ENCODE measurements at regions not wholly inside any gene's neighbourhood (a gene's known extent, or its start where the extent isn't known, plus 50 kb on each side); places are given as distances from the start of the nearest gene placed in this dataset.

DNA sequence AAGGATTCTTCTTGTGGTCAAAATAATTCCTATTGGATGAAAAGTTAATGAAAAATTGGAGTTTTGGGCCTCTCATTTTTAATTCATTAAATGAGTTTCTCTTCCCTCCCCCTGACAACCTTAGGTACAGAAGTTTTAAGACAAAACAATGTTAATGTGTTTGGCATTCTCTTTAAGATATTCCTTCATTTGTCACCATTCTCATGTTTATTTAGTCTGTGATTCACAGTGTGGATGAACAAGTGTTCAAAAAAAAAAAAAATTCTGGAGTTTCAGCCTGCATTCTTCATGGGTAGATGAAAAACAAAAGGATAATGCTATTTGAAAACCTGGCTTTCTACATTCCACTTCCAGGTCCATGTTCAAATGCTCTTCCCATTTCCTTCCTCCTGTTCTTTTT is 172.6 kb upstream of the LUZP2 start:
- Histone ChIP-seq H3K9ac (ENCODE audit: low read length) (no peak overlapping the region), H3K79me2 (ENCODE audit: insufficient read depth, low read length) (no peaks in the 10 kb centered on the region), H3K27ac (ENCODE audit: low read depth, low read length) (peak overlapping the region; percentile 4), H3K4me2 (ENCODE audit: low read length) (peak overlapping the region; percentile 7), H3K36me3 (ENCODE audit: insufficient read depth, low read length) (no peaks in the 10 kb centered on the region), H3K27me3 (ENCODE audit: insufficient read depth, low read length) (no peaks in the 10 kb centered on the region), H4K20me1 (ENCODE audit: insufficient read depth, low read length) (no peaks in the 10 kb centered on the region), H3K9me3 (ENCODE audit: insufficient read depth, low read depth, low read length) (no peaks in the 10 kb centered on the region), H3K4me1 (ENCODE audit: insufficient read depth, low read length) (peaks cover 7% of the 10 kb centered on the region), H3K4me3 (ENCODE audit: insufficient read depth, low read depth, low read length) (no peak overlapping the region), H2AFZ (ENCODE audit: low read depth, low read length) (no peak overlapping the region)
- Mint-ChIP-seq H3K36me3 (ENCODE audit: low read depth, unreplicated experiment) (no peaks in the 10 kb centered on the region), H3K4me1 (ENCODE audit: low read depth, unreplicated experiment) (peaks cover 6% of the 10 kb centered on the region), H3K9me3 (ENCODE audit: unreplicated experiment) (peaks cover 4% of the 10 kb centered on the region), H3K27ac (ENCODE audit: unreplicated experiment) (no peak overlapping the region), H3K27me3 (ENCODE audit: low read depth, unreplicated experiment) (no peaks in the 10 kb centered on the region), H3K4me3 (ENCODE audit: unreplicated experiment) (no peak overlapping the region)
- TF ChIP-seq, protein P1, sequence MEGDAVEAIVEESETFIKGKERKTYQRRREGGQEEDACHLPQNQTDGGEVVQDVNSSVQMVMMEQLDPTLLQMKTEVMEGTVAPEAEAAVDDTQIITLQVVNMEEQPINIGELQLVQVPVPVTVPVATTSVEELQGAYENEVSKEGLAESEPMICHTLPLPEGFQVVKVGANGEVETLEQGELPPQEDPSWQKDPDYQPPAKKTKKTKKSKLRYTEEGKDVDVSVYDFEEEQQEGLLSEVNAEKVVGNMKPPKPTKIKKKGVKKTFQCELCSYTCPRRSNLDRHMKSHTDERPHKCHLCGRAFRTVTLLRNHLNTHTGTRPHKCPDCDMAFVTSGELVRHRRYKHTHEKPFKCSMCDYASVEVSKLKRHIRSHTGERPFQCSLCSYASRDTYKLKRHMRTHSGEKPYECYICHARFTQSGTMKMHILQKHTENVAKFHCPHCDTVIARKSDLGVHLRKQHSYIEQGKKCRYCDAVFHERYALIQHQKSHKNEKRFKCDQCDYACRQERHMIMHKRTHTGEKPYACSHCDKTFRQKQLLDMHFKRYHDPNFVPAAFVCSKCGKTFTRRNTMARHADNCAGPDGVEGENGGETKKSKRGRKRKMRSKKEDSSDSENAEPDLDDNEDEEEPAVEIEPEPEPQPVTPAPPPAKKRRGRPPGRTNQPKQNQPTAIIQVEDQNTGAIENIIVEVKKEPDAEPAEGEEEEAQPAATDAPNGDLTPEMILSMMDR (IDR thresholded peaks at IDR 0.05; ENCODE audit: insufficient read depth, low read depth, low read length) = no peak
- no peak for TF ChIP-seq EZH2 (IDR thresholded peaks at IDR 0.05; ENCODE audit: insufficient read depth, low read length)
- peak; percentile 75 for DNase-seq (ENCODE audit: low read depth)
- no peak for FAIRE-seq

DNA sequence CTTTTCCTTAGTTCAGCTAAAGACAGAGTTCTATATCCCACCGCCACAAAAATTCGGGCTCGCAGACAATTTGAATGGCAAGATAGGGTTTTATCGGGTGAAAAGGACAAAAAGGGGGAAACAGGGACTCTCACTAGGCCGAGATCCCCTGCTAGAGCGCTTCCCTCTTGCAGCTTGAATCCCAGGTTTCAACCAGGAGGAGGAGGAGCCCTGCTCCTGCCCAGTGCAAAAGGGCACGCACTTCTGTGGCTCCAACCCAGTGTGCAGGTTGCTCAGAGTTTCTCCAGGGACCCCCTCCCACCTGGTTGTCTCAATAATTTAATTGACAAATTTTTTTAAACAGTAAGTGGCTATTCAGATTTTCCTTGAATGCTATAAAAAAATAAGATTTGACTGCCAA is 152.6 kb upstream of the LUZP2 start:
- H3K4me3 ChIP-seq (ENCODE audit: insufficient read depth, low read depth, low read length) = no peak overlapping the region
- H3K27ac Mint-ChIP-seq (ENCODE audit: unreplicated experiment) = no peak overlapping the region
- FAIRE-seq = no peak

DNA sequence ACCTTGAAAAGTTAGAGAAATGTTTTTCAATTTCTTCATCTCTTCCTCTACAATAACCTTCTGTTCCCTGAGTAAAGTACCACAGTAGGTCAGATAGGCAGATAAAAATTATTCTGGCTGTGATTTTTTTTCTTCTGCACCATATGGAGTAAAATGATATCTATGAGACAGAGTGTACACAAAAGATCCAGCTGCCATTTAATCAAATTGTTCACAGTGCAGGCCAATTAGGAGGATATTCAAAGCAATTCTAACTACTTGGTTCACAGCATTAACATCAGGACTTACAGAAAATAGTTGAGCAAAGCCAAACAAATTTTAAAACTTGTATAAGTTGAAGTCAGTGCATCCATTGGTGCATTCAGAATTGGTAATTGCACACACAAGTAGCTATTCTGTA is 147.9 kb upstream of the LUZP2 start:
- Histone ChIP-seq H3K27ac (ENCODE audit: low read depth, low read length) (no peak overlapping the region), H3K9me3 (ENCODE audit: insufficient read depth, low read depth, low read length) (no peaks in the 10 kb centered on the region), H3K27me3 (ENCODE audit: insufficient read depth, low read length) (no peaks in the 10 kb centered on the region), H3K9ac (ENCODE audit: low read length) (no peak overlapping the region), H2AFZ (ENCODE audit: low read depth, low read length) (no peak overlapping the region), H4K20me1 (ENCODE audit: insufficient read depth, low read length) (no peaks in the 10 kb centered on the region), H3K79me2 (ENCODE audit: insufficient read depth, low read length) (no peaks in the 10 kb centered on the region), H3K4me3 (ENCODE audit: insufficient read depth, low read depth, low read length) (no peak overlapping the region), H3K4me2 (ENCODE audit: low read length) (no peak overlapping the region), H3K36me3 (ENCODE audit: insufficient read depth, low read length) (no peaks in the 10 kb centered on the region), H3K4me1 (ENCODE audit: insufficient read depth, low read length) (no peaks in the 10 kb centered on the region)
- H3K27ac Mint-ChIP-seq (ENCODE audit: unreplicated experiment) = no peak overlapping the region
- no peaks in the 10 kb centered on the region for H3K4me1 Mint-ChIP-seq (ENCODE audit: low read depth, unreplicated experiment)
- H3K36me3 Mint-ChIP-seq (ENCODE audit: low read depth, unreplicated experiment) = no peaks in the 10 kb centered on the region
- no peaks in the 10 kb centered on the region for H3K27me3 Mint-ChIP-seq (ENCODE audit: low read depth, unreplicated experiment)
- TF ChIP-seq EZH2 (IDR thresholded peaks at IDR 0.05; ENCODE audit: insufficient read depth, low read length) = no peak
- TF ChIP-seq, protein P1 (IDR thresholded peaks at IDR 0.05; ENCODE audit: insufficient read depth, low read depth, low read length) = no peak
- H3K4me3 Mint-ChIP-seq (ENCODE audit: unreplicated experiment) = no peak overlapping the region
- FAIRE-seq = no peak
- no peaks in the 10 kb centered on the region for H3K9me3 Mint-ChIP-seq (ENCODE audit: unreplicated experiment)
- DNase-seq (ENCODE audit: low read depth) = no peak

More for the DNA sequence above, 152.6 kb upstream of the LUZP2 start:
- Mint-ChIP-seq H3K4me3 (ENCODE audit: unreplicated experiment) (no peak overlapping the region), H3K4me1 (ENCODE audit: low read depth, unreplicated experiment) (no peaks in the 10 kb centered on the region), H3K9me3 (ENCODE audit: unreplicated experiment) (no peaks in the 10 kb centered on the region), H3K27me3 (ENCODE audit: low read depth, unreplicated experiment) (no peaks in the 10 kb centered on the region), H3K36me3 (ENCODE audit: low read depth, unreplicated experiment) (no peaks in the 10 kb centered on the region)
- Histone ChIP-seq H2AFZ (ENCODE audit: low read depth, low read length) (no peak overlapping the region), H3K27ac (ENCODE audit: low read depth, low read length) (no peak overlapping the region), H3K9ac (ENCODE audit: low read length) (no peak overlapping the region), H3K36me3 (ENCODE audit: insufficient read depth, low read length) (no peaks in the 10 kb centered on the region), H3K4me1 (ENCODE audit: insufficient read depth, low read length) (no peaks in the 10 kb centered on the region), H3K4me2 (ENCODE audit: low read length) (no peak overlapping the region), H3K27me3 (ENCODE audit: insufficient read depth, low read length) (no peaks in the 10 kb centered on the region), H3K9me3 (ENCODE audit: insufficient read depth, low read depth, low read length) (no peaks in the 10 kb centered on the region), H4K20me1 (ENCODE audit: insufficient read depth, low read length) (no peaks in the 10 kb centered on the region), H3K79me2 (ENCODE audit: insufficient read depth, low read length) (no peaks in the 10 kb centered on the region)
- TF ChIP-seq, protein P1 (IDR thresholded peaks at IDR 0.05; ENCODE audit: insufficient read depth, low read depth, low read length) = no peak
- no peak for TF ChIP-seq EZH2 (IDR thresholded peaks at IDR 0.05; ENCODE audit: insufficient read depth, low read length)
- DNase-seq (ENCODE audit: low read depth) = no peak
